ENCODE measurements at regions not wholly inside any gene's neighbourhood (a gene's known extent, or its start where the extent isn't known, plus 50 kb on each side); places are given as distances from the start of the nearest gene placed in this dataset.

- no peak for DNase-seq (ENCODE audit: low read depth in 1 of 2, low spot score in 1 of 2)
Measured at GRCh38 chr14:66389481-66389880, 96.7 kb upstream of the CCDC196 start.

DNA sequence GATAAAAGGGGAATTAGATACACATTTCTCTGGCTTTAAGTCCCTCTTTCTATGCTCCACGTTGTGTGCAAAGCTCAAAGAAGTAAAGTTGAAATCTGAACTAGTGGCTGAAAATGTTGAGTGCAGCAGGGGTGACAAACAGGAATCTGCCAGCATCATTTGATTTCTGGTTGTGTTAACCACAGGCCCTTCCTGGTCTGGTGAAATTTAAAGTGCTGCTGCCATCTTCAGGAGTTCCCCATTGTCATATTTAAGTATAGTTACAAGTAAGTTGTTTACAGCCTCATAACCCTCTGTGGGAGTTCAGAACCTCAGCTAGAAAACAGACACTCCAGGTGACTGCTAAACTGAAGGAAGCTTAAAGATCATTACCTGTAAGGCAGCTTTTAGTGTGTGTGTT, 90.9 kb upstream of the CCDC196 start:
- DNase-seq (ENCODE audit: low read depth in 1 of 2, low spot score in 1 of 2), result no peak

- DNase-seq (ENCODE audit: low read depth in 1 of 2, low spot score in 1 of 2), result no peak
Measured at GRCh38 chr14:66396164-66396563, 90.0 kb upstream of the CCDC196 start.

GRCh38 chr14:66398437-66398836, 87.7 kb upstream of the CCDC196 start:
- no peak for DNase-seq (ENCODE audit: low read depth in 1 of 2, low spot score in 1 of 2)

- no peak for DNase-seq (ENCODE audit: low read depth in 1 of 2, low spot score in 1 of 2)
Measured at GRCh38 chr14:66401449-66402095, 84.6 kb upstream of the CCDC196 start.

DNA sequence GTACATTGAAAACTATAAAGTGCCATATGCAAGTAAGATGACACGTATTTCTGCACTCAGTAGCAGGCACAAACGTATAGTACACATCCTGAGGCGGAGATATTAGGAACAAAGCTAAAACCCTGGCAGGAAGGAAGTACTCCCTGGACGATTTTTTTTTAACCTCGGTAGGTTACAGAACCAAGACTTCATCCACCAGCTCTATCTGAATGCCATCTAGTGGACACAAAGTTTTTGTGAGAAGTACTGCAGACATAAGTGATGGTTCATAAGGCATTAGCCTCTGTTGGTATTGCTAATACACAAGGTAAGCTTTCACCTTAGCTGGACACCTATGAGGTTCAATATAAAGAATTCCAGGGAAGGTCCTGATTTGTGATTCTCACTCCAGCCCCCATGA, 83.0 kb upstream of the CCDC196 start:
- no peak for DNase-seq (ENCODE audit: low read depth in 1 of 2, low spot score in 1 of 2)

DNA sequence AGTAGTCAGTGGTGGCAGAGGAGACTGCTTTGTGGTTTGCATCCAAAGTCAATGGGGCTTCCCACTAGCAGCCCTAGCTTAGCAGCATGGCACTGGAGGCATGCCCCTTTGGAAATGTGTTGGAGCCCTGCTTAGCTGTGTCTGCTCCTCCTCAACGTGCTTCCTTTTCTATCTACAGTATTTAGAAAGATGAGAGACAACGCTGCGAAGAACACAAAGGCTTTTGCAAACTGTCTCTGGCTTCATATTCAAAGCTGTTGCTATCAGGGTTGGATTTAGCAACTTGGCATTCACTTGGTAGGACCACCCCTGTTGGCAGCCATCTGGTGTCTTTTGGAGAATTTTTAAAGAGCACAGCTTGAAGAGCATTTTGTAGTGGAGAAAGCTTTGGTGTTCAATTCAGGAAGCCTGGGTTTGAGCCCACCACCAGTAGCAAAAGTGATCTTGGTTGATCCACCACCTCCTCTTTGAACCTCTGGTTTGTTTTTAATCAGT, 82.1 kb upstream of the CCDC196 start:
- no peak for DNase-seq (ENCODE audit: low read depth in 1 of 2, low spot score in 1 of 2)

DNA sequence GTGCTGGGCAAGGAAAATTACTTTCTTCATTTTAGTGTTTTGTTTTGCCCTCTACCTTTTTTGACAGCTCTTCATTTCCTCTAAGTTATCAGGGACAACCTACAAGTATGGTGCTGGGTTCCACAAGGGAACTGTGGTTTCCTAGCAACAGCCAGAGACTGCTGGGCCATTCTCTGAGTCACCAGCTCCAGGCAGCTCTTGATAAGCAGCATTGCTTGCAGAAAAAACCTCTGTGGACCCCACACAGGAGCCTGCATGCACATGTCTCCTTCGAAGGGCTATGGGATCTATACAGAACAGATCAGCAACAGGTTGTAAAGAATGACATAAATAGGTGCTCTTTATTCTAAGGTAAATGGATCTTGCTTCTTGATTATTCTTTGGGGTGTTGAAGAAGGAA, 81.0 kb upstream of the CCDC196 start:
- no peak for DNase-seq (ENCODE audit: low read depth in 1 of 2, low spot score in 1 of 2)

DNA sequence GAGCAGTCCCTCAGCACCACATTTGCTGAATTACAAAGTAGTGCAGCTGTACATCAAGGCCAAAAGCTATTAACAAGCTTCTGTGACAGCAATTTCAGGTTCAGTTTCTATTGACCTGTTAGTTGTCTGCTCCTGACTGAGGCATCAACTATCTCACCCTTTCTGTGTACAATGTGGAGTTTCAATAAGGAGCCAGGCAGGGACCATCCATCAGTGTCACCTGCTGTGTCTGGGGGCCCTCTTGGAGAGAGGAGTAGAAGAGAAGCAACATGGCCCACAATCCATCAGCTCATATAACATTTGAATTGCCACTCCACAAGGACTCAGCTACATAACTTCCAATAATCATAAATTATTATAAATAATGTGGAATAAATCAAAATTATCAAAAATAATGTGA, 72.3 kb upstream of the CCDC196 start:
- no peak for DNase-seq (ENCODE audit: low read depth in 1 of 2, low spot score in 1 of 2)

- DNase-seq (ENCODE audit: low read depth in 1 of 2, low spot score in 1 of 2), result no peak
Measured at GRCh38 chr14:66414511-66414910, 71.7 kb upstream of the CCDC196 start.

DNA sequence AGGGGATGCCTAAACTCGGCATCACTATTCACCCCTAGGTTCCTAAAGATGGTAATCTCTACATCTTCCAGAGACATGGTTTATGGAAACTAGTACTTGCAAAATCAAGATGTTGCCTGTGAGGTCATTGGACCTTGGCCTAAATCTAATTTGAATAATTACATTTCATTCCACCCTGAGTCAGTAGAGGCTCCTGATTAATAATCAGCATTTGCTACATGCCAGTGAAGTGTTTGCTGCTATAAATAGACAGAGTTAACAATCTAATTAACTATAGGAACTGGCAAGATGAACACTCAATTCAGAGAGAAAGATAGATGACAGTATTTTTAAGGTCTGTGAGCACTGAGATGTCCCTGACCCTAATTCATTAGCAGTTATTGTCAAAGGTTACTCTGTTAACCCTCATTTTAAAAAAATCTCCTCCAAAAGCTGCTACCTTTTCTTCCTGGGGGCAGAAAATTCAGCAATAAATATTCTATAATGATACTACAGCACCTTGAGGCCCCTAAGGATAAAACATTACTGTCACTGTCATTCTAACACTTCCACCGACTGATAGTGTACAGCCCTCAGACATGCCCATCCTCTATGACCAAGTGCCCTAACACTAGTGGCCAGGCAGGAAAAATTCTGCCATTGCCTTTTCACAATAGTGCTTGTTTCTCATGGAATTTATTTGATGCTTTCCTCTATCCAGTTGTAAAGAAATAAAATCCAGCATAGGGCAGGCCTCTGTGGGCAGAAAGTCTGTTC, 65.7 kb upstream of the CCDC196 start:
- DNase-seq (ENCODE audit: low read depth in 1 of 2, low spot score in 1 of 2), result no peak

DNA sequence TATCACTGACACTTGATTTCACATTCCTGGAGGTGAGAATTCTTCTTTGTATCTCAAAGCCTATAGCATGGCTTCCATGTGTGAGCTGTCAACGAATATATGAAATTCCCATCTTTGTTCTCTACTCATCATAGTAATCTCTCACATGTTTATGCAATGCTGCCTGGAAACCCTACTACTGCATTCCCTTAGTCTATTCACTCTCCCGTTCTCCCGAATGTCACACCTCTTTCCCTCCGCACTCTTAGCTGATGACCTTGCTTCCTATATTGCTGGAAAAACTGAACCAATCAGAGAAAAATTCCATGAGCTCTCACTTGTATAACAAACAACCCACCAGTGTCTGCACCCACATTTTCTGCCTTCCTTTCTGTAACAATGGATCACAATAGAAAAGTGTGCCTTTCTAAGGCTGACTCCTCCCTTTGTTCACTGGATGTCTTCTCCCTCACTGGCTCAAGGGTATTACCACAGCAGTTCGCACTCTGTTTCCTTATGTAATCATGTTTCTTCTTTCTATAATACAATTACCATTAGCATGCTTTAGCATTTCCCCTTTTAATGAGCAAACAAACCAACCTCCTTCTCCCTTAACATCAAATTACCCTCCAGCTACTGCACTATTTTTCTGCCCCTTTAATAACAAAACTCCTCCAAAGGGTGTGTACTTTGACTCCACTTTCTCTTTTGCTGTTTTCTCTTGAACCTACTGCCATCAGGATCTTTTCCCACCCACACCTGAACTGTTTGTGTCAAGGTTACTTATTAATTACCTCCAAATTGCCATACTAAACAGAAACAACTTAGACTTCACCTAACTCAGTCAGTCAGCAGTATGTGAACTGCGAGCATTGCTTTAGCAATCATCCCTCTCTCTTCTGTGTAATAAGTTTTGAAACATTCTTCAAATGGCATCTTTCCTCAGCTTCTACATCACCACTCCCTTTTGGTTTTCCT, 63.9 kb upstream of the CCDC196 start:
- no peak for DNase-seq (ENCODE audit: low read depth in 1 of 2, low spot score in 1 of 2)

DNA sequence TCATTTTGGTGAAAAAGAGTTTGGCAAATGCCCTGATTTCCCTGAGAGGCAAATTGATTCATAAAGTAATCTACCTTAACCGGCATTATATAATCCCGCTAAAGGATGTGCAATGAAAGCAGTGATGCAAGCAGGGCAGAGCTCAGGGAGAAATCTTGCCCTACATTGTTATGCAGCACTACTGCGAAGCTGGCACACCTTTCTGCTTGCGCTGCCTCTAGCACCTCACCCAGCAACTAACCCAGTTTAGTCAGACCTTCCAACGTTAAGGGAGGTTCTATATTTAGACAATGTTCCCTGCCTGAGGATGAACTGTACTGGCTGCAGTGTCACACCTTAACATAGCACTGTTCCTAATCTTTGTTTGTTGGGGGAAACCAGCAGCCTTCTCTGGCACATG, 60.8 kb upstream of the CCDC196 start:
- DNase-seq (ENCODE audit: low read depth in 1 of 2, low spot score in 1 of 2), result no peak

DNA sequence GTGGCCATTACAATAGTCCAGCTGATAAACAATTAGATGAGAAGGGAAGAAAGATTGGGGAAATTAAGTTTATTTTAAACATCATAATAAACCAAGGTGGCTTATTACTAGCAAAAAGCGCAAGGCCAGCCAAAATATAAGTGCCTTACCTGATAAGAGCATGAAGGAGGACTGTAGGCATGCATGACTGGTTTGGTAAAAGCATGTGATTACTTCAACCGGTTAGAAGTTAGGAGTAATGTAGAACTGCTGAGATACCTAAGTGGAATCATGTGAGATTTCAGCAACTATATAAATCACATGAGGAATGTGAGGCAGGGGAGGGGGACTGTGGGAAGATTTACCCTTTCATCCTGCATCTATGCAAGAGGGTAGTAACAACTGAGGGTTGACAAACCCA, 59.7 kb upstream of the CCDC196 start:
- no peak for DNase-seq (ENCODE audit: low read depth in 1 of 2, low spot score in 1 of 2)

- no peak for DNase-seq (ENCODE audit: low read depth in 1 of 2, low spot score in 1 of 2)
Measured at GRCh38 chr14:66432334-66432733, 53.8 kb upstream of the CCDC196 start.

GRCh38 chr14:66434464-66434863, 51.7 kb upstream of the CCDC196 start:
- no peak for DNase-seq (ENCODE audit: low read depth in 1 of 2, low spot score in 1 of 2)

DNA sequence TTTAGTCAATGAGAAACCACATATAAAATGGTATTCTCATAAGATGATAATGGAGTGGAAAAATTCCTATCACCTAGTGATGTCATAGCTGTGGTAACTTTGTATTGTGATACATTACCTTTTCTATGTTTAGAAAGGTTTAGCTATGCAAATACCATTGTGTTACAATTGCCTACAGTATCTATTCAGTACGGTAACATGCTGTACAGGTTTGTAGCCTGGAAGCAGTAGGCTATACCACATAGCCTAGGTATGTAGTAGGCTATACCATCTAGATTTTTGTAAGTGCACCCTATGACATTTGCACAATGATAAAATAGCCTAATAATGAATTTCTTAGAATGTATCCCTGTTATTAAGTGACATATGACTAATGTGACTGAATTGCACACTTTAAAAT, 50.5 kb upstream of the CCDC196 start:
- DNase-seq (ENCODE audit: low read depth in 1 of 2, low spot score in 1 of 2), result no peak

Data from activated CD4-positive, alpha-beta T cell treated with anti-CD3 and anti-CD28 coated beads, Interleukin-2, amount 50 U/mL, for 24 hours (primary cell).